BE2C (cell line): ENCODE measurements at regions not wholly inside any gene's neighbourhood (a gene's known extent, or its start where the extent isn't known, plus 50 kb on each side); places are given as distances from the start of the nearest gene placed in this dataset.

Experiments used
- DNase-seq: peaks from one replicate; pipeline ENCODE4 v3.0.0-alpha.2; 2020
- H3K27me3 ChIP-seq: fragments of 250-450 bp; sonication (Bioruptor Pico); 2 replicates; pipeline ENCODE4 v1.5.1; 2020; ENCODE audit warnings: mild to moderate bottlenecking
- H3K36me3 ChIP-seq: fragments of 250-450 bp; sonication (Bioruptor Pico); 2 replicates; pipeline ENCODE4 v1.5.1; 2020; ENCODE audit warnings: mild to moderate bottlenecking
- H3K4me1 ChIP-seq: fragments of 250-450 bp; sonication (Bioruptor Pico); 2 replicates; pipeline ENCODE4 v1.5.1; 2020
- H3K4me3 ChIP-seq: 2 replicates; pipeline ENCODE4 v1.5.1; 2011; ENCODE audit warnings: low read depth, low read length
- H3K9me3 ChIP-seq: fragments of 250-450 bp; sonication (Bioruptor Pico); 2 replicates; pipeline ENCODE4 v1.5.1; 2020
- TF ChIP-seq, protein P1 (sequence below): IDR thresholded peaks from 2 replicates; pipeline ENCODE4 v1.5.1; 2012; ENCODE audit warnings: mild to moderate bottlenecking, low read depth, low read length

DNA sequence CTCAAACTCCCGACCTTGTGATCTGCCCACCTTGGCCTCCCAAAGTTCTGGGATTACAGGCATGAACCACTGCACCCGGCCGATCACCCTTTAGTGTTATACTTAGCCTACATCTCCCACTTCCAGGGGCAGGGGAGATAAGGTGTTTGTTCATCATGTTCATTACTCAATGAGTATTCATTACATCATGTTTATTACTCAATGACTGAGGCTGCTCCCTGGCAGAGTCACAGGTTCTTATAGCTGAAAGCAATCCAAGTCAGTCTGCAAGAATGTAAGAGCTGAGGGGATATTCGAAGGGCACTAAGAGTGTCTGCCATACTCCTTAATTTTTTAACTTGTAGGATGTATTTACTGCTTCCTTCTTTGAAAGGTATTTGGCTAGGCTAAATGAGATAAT lies 214.2 kb downstream of the SPATA31D1 start:
- no peaks in the 10 kb centered on the region for H3K9me3 ChIP-seq
- no peak for DNase-seq
- no peak overlapping the region for H3K4me3 ChIP-seq
- H3K4me1 ChIP-seq = no peaks in the 10 kb centered on the region
- TF ChIP-seq, protein P1, sequence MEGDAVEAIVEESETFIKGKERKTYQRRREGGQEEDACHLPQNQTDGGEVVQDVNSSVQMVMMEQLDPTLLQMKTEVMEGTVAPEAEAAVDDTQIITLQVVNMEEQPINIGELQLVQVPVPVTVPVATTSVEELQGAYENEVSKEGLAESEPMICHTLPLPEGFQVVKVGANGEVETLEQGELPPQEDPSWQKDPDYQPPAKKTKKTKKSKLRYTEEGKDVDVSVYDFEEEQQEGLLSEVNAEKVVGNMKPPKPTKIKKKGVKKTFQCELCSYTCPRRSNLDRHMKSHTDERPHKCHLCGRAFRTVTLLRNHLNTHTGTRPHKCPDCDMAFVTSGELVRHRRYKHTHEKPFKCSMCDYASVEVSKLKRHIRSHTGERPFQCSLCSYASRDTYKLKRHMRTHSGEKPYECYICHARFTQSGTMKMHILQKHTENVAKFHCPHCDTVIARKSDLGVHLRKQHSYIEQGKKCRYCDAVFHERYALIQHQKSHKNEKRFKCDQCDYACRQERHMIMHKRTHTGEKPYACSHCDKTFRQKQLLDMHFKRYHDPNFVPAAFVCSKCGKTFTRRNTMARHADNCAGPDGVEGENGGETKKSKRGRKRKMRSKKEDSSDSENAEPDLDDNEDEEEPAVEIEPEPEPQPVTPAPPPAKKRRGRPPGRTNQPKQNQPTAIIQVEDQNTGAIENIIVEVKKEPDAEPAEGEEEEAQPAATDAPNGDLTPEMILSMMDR = no peak
- H3K27me3 ChIP-seq = no peaks in the 10 kb centered on the region
- H3K36me3 ChIP-seq = no peaks in the 10 kb centered on the region

DNA sequence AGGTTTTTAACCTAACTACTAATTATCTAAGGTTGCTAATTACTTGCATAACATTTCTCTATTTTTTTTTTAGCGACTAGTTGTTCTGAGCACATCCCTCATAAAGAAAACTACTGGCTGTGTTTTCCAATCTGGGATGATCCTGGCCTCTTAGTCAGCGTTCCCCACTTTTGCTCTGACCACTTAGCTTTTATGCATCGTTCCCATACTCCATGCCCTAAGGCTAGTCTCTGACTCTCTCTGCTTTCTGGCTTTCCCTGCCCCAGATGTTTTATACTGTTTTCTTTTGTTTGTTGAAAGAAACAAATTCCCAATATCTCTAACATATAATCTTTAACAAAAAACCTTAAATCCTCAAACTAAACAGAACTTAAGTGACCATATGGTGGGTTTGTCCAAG lies 217.9 kb downstream of the SPATA31D1 start:
- Histone ChIP-seq H3K4me1 (no peaks in the 10 kb centered on the region), H3K36me3 (no peaks in the 10 kb centered on the region), H3K4me3 (no peak overlapping the region), H3K9me3 (no peaks in the 10 kb centered on the region), H3K27me3 (no peaks in the 10 kb centered on the region)
- TF ChIP-seq, protein P1 = no peak
- peak; percentile 15 for DNase-seq

DNA sequence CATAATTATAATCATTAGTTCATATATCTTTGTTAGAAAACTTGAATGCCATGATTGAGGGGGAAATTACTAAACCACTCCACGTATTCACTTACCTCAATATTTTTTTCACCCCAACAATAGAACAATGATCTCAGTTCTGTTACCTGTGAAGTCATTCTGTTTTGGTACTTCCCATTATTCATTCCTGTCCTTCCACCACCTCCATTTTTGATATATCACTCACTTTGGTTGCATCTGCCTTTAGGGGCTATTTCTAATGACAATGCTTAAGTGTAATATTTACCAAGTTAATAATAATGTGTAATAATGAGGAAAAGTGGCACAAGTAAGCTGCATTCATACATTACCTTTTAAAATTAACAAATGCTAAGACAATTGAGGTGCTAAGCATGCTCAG lies 218.4 kb downstream of the SPATA31D1 start:
- H3K4me1 ChIP-seq = no peaks in the 10 kb centered on the region
- no peaks in the 10 kb centered on the region for H3K9me3 ChIP-seq
- no peak overlapping the region for H3K4me3 ChIP-seq
- TF ChIP-seq, protein P1 = no peak
- no peaks in the 10 kb centered on the region for H3K36me3 ChIP-seq
- no peaks in the 10 kb centered on the region for H3K27me3 ChIP-seq
- DNase-seq = no peak

DNA sequence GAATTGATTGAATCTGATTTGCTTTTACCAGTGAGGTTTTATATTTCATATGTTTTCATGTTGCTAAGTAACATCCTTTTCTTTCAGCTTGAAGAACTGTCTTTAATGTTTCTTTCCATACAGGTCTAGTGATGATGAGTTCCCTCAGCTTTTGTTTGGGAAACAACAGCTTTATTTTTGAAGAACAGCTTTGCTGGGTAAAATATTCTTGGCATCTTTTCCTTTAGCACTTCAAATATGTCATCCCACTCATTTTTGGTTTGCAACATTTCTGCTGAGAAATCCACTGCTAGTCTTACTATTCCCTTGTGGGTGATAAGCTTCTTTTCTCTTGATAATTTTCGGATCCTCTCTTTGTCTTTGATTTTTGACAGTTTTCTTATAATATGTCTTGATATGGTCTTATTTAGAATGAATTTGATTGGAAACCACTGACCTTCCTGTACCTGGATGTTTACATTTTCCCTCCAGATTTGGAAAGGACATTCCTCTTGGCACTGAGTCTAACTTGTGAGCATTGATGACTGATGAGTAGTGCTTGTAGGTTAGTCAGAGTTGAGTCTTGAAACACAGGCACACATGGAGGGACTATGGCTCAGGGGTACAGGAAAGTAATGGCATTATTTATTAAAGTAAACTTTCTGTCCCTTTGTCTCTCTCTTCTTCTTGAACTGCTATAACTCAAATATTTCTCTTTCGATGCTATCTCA lies 220.3 kb downstream of the SPATA31D1 start:
- no peaks in the 10 kb centered on the region for H3K9me3 ChIP-seq
- TF ChIP-seq, protein P1 = no peak
- no peaks in the 10 kb centered on the region for H3K36me3 ChIP-seq
- H3K27me3 ChIP-seq = no peaks in the 10 kb centered on the region
- H3K4me3 ChIP-seq = no peak overlapping the region
- no peak for DNase-seq
- H3K4me1 ChIP-seq = no peaks in the 10 kb centered on the region

DNA sequence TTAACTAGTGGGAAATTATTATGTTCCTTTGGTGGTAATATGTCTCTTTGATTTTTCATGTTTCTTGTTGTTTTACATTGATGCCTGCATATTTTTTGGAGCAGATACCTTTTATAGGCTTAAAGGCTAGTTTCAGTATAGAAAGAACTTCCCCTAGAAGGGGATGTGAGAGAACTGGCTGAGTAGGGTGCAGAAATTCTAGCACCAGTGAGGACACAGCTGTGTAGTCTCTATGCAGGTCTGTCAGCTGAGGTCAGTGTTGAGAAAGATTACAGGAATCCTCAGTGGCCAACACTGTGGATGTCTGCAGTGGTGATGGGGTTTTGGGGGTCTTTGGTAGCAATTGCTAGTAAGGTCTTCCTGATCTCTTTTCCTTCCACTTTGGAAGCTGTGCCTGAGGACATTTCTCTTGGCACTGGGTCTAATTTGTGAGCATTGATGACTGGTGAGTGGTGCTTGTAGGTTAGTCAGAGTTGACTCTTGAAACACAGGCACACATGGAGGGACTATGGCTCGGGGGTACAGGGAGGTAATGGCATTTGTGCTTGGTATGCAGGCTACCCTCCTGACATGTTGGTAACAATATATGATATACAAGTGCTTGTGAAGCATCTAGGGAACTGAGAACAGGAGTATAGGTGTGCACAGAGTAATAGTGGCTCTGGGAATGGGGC lies 221.4 kb downstream of the SPATA31D1 start:
- no peaks in the 10 kb centered on the region for H3K9me3 ChIP-seq
- H3K27me3 ChIP-seq = no peaks in the 10 kb centered on the region
- TF ChIP-seq, protein P1 = no peak
- no peak overlapping the region for H3K4me3 ChIP-seq
- H3K36me3 ChIP-seq = no peaks in the 10 kb centered on the region
- no peak for DNase-seq
- no peaks in the 10 kb centered on the region for H3K4me1 ChIP-seq

DNA sequence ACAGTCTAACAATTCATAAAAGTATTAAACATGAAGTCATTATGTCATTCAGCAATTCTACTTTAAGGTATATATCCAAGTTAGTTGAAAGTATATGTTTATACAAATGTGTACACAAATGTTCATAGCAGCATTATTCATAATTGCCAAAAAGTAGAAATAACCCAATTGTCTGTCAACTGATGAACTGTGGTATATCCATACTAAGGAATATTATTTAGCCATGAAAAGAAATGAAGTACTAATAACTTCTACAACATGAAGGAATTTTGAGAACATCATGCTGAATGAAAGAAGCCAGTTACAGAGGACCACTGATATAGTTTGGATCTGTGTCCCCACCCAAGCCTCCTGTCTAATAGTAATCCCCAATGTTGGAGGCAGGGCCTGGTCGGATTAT lies 224.3 kb downstream of the SPATA31D1 start:
- H3K4me1 ChIP-seq = no peaks in the 10 kb centered on the region
- H3K4me3 ChIP-seq = no peak overlapping the region
- TF ChIP-seq, protein P1 = no peak
- H3K27me3 ChIP-seq = no peaks in the 10 kb centered on the region
- 0 out of 2 replicates have a peak, but pooled peaks cover 5% of the 10 kb centered on the region for H3K9me3 ChIP-seq
- no peaks in the 10 kb centered on the region for H3K36me3 ChIP-seq
- DNase-seq = no peak
